ENCODE measurements at regions not wholly inside any gene's neighbourhood (a gene's known extent, or its start where the extent isn't known, plus 50 kb on each side); places are given as distances from the start of the nearest gene placed in this dataset.
"Not testable (repeated sequence)": the region's sequence is repeated elsewhere in the genome, so short reads cannot be mapped to it uniquely, and the experiment has no call there.

DNA sequence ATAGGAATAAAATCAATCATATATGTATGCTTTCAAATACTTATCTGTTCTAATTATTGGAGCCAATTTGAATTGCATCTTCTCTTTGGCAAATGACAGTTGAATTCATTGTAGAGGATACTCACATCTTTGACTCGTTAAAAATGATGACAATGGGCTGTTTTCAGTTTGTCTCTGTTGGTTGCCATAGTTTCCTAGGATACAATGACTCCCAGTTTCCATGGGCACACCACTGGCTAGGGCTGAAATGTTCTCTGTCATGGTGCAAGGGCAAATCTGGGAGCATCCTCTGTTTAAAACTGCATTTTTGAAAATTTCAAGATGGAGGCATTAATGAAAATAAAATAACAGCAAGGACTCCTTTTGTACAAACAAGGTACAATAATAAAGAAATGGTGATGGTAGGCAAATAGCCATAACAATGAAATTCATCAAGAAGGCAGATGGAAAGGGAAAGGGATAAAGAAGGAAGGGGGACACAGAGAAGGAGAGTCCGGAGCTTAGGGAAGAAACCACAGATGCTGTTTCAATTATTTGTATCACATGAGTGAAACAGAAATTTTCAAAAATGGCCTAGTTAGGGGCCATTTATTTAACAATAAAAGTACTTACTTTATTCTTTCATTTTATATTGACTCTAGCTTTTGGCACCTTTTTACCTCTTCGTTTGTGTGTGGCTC, 378.8 kb upstream of the SEMA6A start:
- no peak for DNase-seq (ENCODE audit: low read depth)

GRCh38 chr5:116951219-116951618, 376.6 kb upstream of the SEMA6A start:
- no peak for DNase-seq (ENCODE audit: low read depth)

DNA sequence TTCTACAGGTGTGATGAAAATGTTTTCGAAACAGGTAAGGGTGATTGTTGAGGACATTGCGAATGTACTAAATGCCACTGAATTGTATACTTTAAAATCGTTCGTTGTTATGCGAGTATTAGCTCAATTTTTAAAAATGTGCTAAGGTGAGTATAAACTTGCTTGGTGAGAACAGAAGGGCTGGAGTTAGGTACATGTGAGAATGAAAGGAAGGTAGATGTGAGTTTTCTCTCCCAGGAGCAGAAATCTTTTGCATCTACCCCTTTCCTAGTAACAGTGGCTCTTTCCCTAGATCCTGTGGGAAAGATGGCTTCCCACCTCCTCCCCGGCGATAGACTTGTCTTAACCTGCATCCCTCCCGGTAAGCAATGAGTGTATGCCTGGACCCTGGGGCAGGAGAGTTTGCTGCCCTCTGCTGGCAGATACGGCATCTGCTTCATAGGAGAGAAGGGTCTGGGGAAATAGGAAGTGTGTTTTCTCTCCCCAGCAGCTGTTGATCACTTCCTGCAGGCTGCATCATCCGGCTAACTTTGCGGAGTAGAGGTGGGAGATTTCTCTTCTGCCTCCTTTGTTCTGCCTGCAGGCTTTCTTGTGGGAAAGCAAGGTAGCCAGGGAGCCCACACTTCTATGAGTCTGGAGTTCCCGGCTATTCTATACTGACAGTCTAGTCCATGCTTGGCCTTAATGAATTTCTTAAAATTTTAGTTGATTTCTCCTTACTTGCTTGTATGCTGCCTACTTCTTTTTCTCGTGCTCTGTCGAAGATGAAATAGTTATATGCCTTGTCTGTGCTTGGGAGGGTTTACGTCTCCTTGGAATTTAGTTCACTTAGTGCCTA, 373.3 kb upstream of the SEMA6A start:
- peak; percentile 6 for DNase-seq (ENCODE audit: low read depth)

- DNase-seq (ENCODE audit: low read depth), result not testable (repeated sequence)
Observed at GRCh38 chr5:116945613-116946382, 371.2 kb upstream of the SEMA6A start.

- no peak for DNase-seq (ENCODE audit: low read depth)
Observed at GRCh38 chr5:116944183-116944582, 369.6 kb upstream of the SEMA6A start.

- no peak for DNase-seq (ENCODE audit: low read depth)
Observed at GRCh38 chr5:116942622-116943021, 368.0 kb upstream of the SEMA6A start.

GRCh38 chr5:116939641-116940040, 365.0 kb upstream of the SEMA6A start:
- no peak for DNase-seq (ENCODE audit: low read depth)

DNA sequence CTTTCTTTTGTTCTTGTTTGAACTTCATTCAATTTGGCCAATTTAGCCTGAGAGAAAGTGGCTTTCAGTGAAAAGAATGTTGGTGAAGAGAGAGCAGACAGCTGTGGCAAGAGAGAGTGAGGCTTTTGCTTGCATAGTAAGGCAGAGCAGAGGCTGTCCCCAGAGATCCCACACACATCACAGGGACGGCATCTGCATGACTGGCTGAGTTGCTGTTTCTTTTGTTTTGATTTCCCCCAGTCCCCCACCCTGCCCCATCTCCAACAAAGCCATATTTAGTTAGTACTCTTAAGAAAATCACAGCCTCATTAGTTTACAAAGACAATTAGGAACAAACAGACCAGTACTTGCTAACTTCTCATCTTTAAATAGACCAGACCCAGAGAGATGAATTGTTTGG, 363.9 kb upstream of the SEMA6A start:
- no peak for DNase-seq (ENCODE audit: low read depth)

- no peak for DNase-seq (ENCODE audit: low read depth)
Observed at GRCh38 chr5:116935561-116936162, 361.0 kb upstream of the SEMA6A start.

DNA sequence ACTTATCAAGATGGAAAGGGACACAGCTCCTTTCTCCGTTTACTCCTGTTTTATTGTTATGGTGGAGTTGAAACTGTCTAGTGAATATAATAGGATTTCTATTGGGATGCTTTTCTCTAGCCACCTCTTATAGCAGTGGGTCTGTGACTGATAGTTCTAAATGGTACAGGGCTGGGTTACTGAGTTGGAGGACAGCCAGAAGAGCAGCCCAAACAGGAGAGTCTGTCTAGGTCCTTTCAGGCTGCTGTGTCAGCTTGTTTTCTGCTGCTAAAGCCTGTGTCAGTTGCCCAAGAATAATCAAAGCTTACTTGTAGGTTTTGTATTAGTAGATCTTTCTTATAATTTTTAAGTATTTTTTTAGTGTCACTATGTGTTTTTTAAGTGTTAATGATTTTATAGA, 356.0 kb upstream of the SEMA6A start:
- no peak for DNase-seq (ENCODE audit: low read depth)

DNA sequence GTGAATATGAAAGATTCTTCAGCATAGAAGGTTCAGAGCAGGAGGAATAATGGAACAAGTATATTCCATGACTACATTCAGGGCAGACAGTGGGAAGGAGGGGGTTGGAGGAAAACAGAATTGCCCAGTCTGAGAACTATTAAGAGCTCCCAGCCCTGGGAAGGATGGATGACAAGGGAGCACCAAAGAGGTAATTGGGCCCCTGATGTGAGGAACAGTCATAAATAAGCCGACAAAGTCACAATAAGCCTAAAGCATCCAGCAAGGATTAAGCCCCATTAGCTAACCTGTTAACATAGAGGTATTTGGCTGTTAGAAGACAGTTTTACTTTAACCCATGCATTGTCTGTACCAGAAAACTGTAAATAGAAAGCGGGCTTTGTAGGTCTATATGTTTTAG, 348.7 kb upstream of the SEMA6A start:
- no peak for DNase-seq (ENCODE audit: low read depth)

DNA sequence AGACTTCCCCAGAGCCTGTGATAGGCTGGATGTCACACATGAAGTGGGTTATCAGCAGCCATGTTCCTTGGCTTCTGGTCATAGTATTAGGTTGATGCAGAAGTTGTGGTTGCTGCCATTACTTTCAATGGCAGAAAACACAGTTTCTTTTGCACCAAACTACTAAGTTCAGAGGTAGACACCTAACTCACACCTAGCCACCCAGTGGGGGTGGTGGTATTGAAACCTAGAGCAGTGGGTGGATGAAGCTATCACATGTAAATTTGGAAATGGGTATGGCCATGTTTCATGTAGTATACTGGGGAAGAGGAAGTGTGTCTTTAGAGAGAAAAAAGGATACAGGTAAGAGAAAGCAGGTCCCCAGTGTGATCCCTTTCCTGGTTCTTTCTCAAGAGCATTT, 347.9 kb upstream of the SEMA6A start:
- no peak for DNase-seq (ENCODE audit: low read depth)

GRCh38 chr5:116914869-116915504, 340.4 kb upstream of the SEMA6A start:
- no peak for DNase-seq (ENCODE audit: low read depth)

DNA sequence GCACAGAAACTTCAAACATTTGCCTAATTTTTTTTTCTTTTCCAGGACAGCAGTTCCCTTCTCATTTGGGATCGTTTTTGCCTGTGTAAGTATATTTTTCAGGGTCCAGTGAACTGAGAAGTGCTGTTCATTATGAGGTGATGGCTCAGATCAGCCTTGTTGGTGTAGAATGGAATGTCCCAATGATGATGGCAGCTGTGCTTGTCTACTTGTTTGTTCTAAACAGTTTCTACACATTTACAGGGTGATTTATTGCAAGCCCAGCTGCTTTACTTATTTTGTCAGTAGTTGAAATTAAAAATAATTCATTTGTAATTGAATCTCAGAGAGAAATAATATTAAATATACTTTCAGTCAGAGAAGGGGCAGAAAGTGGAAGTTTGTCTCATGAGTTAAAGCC, 337.6 kb upstream of the SEMA6A start:
- DNase-seq (ENCODE audit: low read depth), result no peak

DNA sequence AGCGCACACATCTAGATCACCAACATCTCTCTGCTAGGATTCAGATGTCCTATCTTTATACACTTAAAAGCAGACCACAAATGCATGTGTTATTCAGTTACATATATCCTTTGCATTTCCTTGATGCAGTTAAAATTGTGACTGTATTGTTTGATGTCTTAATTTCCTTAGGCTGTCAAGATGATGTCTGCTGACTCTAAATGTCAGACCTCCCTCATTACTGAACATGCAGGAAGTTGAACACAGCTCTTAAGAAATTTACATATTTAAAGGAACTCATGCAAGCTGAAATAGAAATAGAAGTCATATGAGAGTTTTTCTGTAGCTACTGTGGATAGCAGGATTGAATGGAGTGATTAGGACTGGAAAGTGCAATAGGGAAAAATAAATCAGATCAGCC, 336.5 kb upstream of the SEMA6A start:
- no peak for DNase-seq (ENCODE audit: low read depth)

GRCh38 chr5:116908537-116908936, 333.9 kb upstream of the SEMA6A start:
- no peak for DNase-seq (ENCODE audit: low read depth)

- DNase-seq (ENCODE audit: low read depth), result no peak
Observed at GRCh38 chr5:116905885-116906284, 331.3 kb upstream of the SEMA6A start.

- DNase-seq (ENCODE audit: low read depth), result no peak
Observed at GRCh38 chr5:116900793-116901192, 326.2 kb upstream of the SEMA6A start.

GRCh38 chr5:116898917-116899316, 324.3 kb upstream of the SEMA6A start:
- no peak for DNase-seq (ENCODE audit: low read depth)

GRCh38 chr5:116897291-116897690, 322.7 kb upstream of the SEMA6A start:
- DNase-seq (ENCODE audit: low read depth), result no peak

DNA sequence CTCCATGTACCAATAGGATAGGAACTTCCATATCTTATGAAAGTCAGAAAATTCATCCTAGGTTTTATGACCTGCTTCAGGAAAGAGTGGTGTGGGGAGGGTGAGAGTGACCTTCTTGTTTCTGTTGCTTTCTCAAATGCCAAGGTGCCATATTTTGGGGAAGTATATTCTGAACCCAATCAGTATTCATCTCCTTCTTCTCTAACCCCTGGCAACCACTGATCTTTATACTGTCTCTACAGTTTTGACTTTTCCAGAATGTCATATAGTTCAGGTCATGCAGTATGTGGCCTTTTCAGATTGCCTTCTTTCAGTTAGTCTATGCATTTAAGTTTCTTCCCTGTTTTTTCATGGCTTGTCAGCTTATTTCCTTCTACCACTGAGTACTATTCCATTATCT, 321.4 kb upstream of the SEMA6A start:
- DNase-seq (ENCODE audit: low read depth), result no peak

GRCh38 chr5:116892993-116893392, 318.4 kb upstream of the SEMA6A start:
- DNase-seq (ENCODE audit: low read depth), result no peak

All from stimulated activated CD8-positive, alpha-beta memory T cell treated with anti-CD3 and anti-CD28 coated beads, Interleukin-15, amount 100 ng/mL, for 1 hour (primary cell).